ENCODE measurements at regions not wholly inside any gene's neighbourhood (a gene's known extent, or its start where the extent isn't known, plus 50 kb on each side); places are given as distances from the start of the nearest gene placed in this dataset.

DNA sequence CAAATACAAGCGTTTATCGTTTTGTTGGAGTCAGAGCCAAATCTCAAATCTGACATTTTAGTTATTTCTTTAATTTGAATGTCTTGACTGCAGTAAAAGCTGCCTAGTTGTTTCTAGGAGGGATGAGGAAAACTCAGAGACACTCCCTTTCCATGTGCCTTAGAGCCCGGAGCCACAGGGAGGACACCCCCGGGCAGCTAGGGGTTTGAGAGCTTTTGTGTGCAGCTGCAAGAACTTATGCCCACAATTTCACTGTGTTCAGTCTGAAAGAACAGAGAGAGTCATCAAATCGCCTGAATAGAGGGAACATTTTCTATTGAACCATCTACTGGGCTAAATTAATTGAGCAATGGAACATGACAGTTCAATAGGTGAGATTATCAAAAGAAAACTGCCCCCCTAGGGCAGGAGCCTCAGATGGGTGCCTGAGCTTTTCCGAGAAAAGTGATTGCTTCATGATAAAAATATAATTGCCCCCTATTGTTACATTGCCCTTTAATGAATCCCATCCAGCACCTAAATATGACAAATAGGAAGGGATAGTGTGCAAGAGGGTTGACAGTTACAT, 709.3 kb upstream of the RGMB start:
- no peak for DNase-seq (ENCODE audit: low read depth)

DNA sequence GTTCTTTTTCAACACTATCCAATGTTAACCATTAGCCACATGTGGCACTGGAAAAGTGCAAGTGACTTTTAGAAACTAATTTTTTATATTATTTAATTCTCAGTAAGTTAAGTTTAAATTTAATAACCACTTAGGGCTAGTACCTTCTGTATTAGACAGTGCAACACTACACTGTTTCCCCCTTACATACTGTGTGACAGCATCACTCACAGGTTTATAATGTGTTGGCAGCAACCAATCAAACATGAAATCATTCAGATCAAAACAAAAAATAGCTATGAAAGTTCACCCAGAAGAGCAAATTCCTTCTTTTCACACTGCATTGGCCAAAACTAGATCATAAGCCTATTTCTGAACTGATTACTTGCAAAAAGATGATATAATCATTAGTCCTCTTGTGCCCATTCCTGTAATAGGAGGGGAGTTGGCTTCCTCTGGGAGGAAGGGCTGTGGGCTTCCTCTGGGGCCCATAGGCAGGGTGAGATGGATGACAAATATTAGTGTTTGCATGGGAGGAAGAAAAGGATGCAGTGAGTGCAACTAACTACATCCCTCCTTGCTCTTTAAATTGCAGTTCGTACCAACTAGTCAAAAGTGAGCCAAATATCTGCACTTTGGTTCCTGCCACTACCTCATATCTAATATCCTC, 708.1 kb upstream of the RGMB start:
- no peak for DNase-seq (ENCODE audit: low read depth)

DNA sequence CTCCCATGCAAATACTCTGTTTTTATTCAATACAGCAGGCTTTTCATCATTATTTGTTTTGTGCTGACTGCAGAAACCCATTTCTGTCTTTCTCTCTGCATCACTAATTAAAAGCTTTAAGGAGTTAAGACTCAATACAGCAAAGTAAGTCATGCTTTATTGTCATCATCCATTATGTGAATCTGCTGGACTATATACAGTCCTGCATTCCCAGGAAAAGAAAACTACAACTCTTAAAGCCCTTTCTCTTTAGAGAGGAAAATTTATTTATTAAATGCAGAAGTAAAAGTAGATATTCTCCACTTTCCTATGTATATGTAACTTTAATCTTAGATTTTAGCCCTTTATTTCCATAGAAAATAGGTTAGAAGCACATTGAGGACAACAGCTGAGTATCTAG, 706.6 kb upstream of the RGMB start:
- DNase-seq (ENCODE audit: low read depth), result no peak

DNA sequence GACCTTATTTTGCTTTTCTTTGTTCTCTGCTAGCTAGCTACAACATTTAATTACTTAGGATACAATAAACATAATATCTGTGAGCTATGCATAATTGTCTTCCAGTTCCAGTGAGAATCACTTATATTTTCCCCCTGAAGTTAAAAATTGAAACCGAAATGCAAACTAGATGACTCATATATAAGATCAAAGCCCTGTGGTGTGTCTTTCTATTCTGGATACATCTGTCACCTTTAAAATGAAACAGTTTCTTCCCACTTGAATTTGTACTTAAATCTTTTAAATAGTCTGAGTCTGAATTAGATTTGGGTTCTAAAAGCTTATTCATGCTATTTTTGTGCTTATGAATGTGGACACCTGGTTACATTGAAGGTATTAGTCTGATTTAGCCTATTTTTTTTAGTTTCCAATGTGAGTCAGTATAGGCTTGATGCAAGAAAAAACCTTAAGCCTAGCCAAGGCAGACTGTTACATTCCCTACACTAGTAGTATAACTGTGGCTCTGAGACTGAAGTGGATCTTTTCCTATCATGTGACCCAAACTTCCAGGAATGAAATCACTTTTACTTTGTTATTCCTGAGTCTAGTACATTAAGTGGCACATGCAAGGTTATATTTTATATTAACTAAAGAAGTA, 703.5 kb upstream of the RGMB start:
- DNase-seq (ENCODE audit: low read depth), result peak; percentile 44

DNA sequence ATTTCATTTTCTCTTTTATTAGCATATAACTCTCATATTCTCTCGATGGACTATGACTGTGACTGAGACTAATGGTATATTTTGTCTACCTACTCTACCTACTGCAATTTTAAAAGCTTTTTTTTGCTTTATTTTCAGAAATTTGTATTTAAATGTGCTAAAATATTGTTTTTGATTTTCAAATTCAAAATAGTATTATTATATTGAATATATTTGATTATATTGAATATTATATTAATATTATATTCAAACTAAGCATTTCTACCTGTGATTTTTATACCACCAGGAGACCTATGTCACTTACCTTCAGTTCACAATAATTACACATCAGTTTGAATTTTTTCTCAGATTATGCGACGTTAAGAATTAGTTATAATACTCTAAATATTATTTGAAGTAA, 700.5 kb upstream of the RGMB start:
- DNase-seq (ENCODE audit: low read depth), result no peak

DNA sequence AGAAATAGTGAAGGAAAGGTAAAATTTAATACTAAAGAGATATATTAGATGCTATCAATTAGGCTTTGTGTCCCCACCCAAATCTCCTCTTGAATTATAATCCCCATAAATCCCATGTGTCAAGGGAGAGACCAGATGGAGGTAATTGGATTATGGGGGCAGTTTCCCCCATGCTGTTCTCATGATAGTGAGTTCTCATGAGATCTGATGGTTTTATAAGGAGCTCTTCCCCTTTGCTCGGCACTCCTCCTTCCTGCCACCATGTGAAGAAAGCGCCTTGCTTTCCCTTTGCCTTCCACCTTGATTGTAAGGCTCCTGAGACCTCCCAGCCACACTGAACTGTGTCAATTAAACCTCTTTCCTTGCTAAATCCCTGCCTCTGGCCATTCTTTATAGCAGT, 697.0 kb upstream of the RGMB start:
- DNase-seq (ENCODE audit: low read depth), result no peak

DNA sequence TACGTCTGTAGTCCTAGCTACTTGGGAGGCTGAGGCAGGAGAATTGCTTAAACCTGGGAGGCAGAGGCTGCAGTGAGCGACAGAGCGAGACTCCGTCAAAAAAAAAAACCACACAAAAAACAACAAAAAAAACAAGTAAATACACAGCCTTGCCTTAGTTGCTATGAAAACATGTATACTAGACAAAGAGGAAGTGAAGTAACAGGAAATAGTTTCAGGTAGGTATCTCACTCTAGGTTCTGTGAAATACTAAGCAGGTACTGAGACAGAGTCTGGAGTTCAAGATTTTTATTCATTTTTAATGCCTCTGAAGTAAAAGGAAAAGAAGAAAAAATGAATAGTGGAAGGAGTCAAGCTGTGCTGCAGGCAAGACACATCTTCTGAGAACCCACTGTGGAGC, 687.9 kb upstream of the RGMB start:
- no peak for DNase-seq (ENCODE audit: low read depth)

DNA sequence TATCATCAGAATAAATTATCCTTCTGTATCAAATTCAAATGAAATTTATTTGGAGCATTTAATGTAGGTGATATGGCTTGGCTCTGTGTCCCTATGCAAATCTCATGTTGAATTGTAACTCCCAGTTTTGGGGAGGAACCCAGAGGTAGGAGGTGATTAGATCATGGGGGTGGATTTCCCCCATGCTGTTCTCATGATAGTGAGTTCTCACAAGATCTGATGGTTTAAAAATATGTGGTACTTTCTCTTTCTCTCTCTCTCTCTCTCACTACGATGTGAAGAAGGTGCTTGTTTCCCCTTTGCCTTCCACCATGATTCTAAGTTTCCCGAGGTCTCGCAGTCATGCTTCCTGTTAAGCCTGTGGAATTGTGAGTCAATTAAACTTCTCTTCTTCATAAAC, 678.4 kb upstream of the RGMB start:
- DNase-seq (ENCODE audit: low read depth), result peak; percentile 40

DNA sequence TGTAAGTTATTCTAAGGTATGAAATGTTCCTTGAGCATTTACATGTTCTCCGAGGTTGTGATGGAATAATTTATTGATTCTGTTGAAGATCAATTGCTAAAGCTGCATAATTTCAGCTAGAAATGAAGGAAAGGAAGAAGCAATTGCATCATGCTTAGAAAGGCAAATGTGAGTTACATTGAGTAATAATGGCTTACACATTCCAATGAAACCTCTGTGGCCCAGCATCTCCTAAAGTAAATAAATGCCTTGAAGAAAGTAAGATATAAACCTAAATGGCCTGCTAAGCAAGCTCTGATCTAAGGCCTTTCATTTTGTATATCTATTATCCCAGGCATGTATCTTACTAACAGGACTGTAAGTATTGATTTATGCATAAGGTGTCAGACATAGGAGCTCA, 677.3 kb upstream of the RGMB start:
- peak; percentile 91 for DNase-seq (ENCODE audit: low read depth)

DNA sequence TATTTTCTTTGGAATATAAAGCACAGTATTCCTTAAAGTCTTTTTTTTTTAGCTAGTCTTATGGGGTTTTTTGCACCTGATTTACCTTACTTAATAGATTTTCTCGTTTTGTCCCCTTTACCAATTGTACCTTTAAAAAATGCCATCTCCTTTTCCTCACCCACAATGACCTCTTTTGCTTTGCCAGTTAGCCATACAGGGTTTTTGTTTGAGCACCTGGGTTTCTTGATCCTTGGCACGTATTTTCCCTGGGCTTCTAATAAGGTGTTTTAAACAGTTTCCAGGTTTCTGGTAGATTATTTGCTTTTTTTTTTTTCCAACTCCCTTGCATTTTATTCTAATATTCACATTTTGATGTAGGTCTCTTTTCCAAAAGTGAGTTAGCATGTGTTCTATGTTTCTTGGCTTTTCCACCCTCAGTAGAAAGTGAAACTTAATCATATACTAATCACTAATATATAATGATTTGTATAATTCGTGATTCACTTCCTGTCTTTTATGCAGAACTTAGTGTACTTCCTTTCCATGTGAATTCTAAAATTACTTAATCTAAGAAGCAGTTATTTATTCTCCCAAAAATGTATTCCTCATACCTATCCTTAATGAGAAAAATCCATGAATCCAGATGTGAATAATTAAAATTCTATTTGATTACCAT, 673.9 kb upstream of the RGMB start:
- peak; percentile 40 for DNase-seq (ENCODE audit: low read depth)

DNA sequence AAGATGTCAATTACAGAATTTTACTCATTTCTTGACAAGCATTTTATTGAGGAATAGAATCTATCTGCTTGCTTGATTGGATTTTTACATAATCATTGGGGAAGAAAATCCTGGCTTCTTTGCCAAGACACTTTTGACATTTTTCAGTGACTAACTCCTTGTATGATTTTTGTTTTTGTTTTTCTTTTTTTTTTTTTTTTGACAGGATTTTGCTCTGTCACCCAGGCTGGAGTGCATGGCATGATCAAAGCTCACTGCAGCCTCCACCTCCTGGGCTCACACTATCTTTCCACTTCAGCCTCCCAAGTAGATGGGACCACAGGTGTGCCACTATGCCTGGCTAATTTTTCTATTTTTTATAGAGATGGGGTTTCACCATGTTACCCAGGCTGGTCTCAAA, 672.3 kb upstream of the RGMB start:
- no peak for DNase-seq (ENCODE audit: low read depth)

DNA sequence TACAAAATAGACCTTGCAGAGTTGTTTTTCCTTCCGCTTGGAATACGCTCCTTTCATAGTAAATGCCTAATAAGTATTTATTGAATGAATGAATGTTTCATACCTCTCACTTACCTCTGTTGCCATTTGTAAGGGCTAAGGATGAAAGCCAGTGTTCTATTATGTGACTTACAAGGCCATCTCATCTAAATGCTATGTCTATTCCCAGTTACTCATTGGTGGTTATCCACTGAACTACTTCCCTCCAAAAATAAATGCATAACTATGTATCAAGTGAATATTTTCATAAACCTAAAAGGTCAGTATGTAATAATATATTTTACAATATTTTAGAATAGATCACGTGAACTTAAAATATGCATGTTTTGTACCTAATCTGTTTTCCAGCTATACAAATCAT, 670.5 kb upstream of the RGMB start:
- no peak for DNase-seq (ENCODE audit: low read depth)

DNA sequence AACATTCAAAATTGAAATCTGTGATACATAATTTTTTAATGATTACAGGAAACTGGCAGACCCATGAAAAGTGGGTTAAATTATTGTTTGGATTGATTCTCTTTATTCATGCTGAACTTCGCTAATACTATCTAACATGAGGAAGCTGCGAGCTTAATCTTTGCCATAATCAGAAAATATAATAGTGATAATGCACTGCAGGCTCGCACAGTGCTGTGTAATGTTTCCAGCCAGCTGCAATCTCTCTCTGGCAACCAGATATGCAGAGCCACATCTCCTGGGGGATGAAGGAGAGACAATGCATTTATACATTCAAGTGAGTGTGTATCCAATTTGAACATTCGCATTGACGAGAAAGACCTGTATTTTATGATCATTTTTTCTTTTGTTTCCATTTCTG, 669.7 kb upstream of the RGMB start:
- no peak for DNase-seq (ENCODE audit: low read depth)

DNA sequence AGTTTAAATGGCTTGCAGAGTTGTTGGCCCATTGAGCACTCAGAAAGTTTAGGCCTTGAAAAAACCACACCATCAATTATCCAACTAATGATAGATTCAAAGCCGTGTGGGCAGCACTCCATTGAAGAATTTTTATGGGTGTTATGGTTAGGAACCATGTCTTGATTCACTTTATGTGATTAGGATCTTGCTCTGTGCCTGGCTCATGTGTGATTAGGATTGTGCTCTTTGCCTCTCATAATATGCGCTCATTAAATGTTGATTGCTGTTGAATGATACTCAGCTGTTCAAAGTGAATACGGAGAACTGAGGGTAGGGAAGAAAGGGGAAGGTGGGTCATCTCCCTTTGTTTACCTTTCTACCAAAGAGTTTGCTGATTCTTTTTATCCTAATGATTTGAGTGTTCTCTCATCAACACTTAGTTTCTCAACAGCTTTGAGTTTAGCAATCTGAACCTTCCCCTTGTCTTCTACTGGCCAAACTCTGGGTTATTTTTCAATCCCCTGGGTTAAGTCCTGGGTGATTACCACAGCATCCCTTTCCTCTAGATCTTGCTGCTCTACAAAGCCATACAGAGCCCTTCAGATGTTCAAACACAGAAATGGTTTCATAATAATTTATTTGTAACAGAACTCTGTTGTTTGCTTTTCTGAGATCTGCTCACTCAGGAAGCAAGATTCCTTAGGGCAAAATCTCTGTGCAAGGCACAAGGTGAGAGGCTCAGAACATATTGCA, 668.8 kb upstream of the RGMB start:
- DNase-seq (ENCODE audit: low read depth), result peak; percentile 59

DNA sequence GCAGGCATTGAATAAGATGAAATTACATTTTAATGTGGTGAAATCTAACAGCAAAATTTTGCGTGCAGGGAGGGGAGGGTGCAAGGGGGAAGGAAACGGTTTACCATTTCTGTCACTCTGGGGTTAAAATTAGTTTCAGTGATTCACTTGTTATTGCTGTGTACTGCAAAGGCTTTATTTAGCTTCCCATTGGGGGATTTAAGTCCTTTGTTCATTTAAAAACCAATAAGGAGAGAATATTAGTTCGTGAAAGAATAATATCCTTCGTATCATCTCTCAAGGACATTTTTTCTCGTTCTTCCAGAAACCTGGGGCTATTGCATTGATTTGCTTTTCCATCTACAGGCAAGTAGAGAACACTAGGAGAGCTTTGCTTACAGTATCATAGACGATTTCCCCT, 667.8 kb upstream of the RGMB start:
- no peak for DNase-seq (ENCODE audit: low read depth)

DNA sequence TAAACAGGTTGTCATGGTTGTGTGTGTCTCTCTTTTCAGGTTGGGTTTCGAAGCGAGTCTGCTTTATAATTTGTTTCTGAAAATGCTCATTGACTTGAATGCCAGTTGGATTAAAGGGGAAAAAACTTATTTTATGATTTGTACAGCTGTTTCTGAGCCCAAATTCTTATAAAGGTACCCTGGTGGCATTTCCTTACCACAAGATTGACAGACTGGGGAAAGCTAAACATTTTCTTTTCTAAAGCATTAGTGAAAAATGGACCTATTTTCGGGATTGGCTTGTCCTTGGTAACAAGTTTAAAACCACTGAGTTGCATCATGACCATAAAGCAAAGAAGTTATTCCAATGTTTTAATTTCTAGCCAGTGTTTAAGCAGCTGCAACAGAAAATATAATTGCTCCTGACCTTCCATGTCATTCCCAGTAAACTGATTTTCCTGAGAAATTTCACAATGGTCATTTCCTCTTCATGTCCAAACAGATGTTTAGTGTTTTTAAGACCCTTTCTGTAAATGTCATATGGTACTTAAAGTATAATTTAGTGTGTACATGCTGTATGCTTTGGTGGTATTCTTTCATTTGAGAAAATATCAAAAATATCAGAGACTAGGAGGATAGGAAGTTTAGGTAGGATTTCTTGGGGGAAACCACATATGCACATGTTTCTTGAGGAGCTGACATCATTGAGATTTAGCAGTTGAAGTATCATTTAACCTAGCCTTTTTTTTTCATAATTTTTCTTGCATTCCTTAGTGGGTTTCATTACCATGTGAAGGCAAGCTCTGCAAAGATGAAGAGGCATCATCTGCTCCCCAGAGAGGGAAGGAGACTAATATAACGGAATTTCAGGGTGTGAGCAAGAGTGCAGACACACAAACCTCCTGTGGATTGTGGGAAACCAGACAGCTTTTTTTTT, 667.1 kb upstream of the RGMB start:
- DNase-seq (ENCODE audit: low read depth), result peak; percentile 44

DNA sequence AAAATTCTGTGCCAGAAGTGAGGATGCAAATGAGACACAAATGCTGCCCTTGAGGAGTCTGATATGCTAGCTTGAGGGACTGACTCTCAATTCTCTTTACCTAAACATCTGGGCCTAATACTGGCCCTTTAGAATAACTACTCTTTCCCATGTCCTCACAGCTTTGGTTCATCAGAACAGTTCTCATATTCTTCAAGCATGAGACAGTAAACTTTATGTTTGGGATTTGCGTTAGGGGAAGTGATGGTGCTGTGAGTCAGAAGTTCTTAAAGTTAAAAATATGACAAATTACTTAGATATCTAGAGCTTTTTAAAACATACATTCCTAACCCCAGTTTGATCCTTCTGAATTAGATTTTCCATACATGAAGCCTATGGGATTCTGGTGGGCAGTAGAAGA, 665.0 kb upstream of the RGMB start:
- peak; percentile 97 for DNase-seq (ENCODE audit: low read depth)

DNA sequence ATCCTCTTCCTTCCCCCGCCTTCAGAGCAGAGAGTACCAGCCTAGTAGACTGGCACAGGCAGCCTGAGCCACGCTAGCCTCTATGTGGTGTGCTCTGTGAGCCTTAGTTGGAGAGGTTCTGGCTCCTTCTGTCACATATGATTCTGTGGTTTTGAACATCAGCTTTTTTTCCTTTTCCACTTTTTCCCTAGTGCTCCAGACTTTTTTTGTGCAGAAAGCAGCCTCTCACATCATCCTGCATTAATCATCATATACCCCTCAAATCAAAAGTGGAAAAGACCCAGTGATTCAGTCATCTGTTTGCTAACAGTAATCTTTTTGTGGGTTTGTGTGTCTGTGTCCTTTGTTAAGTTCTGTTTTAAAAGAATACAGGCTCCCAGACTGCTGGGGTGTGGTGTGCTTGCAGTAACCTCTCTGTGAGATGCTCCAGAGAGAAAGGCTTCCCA, 663.9 kb upstream of the RGMB start:
- peak; percentile 89 for DNase-seq (ENCODE audit: low read depth)

DNA sequence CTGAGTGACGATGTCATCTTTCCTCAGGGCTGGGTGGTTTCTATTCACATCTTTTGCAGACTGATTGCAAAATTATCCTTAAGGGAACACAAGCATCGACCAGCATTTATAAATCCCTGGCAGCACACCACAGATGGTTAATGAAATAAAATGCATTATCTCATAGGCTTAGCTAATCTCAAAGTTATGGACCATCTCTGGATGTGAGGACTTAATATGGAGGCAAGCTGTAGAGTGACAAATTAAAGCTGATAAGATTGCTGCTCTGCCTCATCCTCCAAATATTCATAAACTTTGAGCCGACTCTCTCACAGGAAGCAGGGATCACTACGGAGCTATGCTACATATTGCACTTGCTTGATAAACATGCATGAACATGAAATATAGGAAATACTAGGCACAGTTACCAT, 663.2 kb upstream of the RGMB start:
- peak; percentile 95 for DNase-seq (ENCODE audit: low read depth)

DNA sequence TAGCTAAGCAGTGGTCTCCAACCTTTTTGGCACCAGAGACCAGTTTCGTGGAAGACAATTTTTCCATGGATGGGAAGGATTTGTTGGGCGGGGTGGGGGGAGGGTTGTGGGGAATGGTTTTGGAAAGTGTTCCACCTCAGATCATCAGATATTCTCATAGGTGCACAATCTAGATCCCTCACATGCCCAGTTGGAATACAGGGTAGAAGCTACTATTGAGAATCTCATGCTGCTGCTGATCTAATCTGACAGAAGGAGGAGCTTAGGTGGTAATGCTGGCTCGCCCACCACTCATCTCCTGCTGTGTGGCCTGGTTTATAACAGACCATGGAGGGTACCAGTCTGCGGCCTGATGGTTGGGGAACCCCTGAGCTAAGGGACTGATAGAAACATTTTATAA, 662.7 kb upstream of the RGMB start:
- no peak for DNase-seq (ENCODE audit: low read depth)

DNA sequence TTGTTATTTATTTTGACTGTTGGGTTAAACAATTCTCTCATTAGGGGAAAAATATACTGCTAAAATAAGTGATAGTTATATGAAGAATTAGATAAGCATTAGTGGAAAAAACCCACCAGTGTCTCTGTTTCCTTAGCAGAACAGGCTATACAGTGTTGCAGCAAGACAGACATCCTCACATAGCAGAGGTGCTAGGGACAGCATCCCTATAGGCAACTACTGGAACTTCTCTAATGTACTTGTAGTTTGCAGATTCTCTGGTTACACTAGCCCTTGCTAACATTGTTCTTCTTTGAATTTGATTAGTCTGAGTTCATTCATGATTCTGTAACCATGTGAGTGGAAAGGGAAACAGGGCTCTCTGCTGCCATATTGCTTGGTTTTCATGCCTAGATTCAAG, 661.8 kb upstream of the RGMB start:
- DNase-seq (ENCODE audit: low read depth), result peak; percentile 51

Data from iris pigment epithelial cell (primary cell).